Hepatocyte (in vitro differentiated cells): ENCODE measurements at regions not wholly inside any gene's neighbourhood (a gene's known extent, or its start where the extent isn't known, plus 50 kb on each side); places are given as distances from the start of the nearest gene placed in this dataset.

ENCODE experiments used
- DNase-seq: peaks from one replicate; pipeline ENCODE4 v3.0.0-alpha.2; 2016; ENCODE audit warnings: low spot score
- H2AFZ ChIP-seq: fragments of 200-600 bp; sonication (generic); 2 replicates; pipeline ENCODE4 v1.6.0; 2016; ENCODE audit warnings: antibody characterized with exemption, mild to moderate bottlenecking
- H3K27ac ChIP-seq: fragments of 200-600 bp; sonication (generic); 2 replicates; pipeline ENCODE4 v1.5.1; 2016; ENCODE audit warnings: mild to moderate bottlenecking
- H3K27me3 ChIP-seq: fragments of 200-600 bp; sonication (generic); 2 replicates; pipeline ENCODE4 v1.6.1; 2016
- H3K36me3 ChIP-seq: fragments of 200-600 bp; sonication (generic); replicated peaks from 2 replicates; pipeline ENCODE4 v1.5.1; 2016; ENCODE audit warnings: low read depth; ENCODE audit not compliant: insufficient read depth
- H3K4me1 ChIP-seq: fragments of 200-600 bp; sonication (generic); 2 replicates; pipeline ENCODE4 v1.5.1; 2016; ENCODE audit warnings: mild to moderate bottlenecking, moderate library complexity; ENCODE audit not compliant: insufficient read depth
- H3K4me2 ChIP-seq: fragments of 200-600 bp; sonication (generic); 2 replicates; pipeline ENCODE4 v1.6.0; 2016
- H3K4me3 ChIP-seq: fragments of 200-600 bp; sonication (generic); 2 replicates; pipeline ENCODE4 v1.5.1; 2016; ENCODE audit warnings: mild to moderate bottlenecking
- H3K79me2 ChIP-seq: fragments of 200-600 bp; sonication (generic); 2 replicates; pipeline ENCODE4 v1.6.0; 2017; ENCODE audit warnings: mild to moderate bottlenecking
- H3K9me2 ChIP-seq: fragments of 200-600 bp; sonication (generic); replicated peaks from 2 replicates; pipeline ENCODE4 v1.6.0; 2017; ENCODE audit warnings: mild to moderate bottlenecking; ENCODE audit not compliant: insufficient read depth
- H3K9me3 ChIP-seq: fragments of 200-600 bp; sonication (generic); 2 replicates; pipeline ENCODE4 v1.5.1; 2016; ENCODE audit warnings: low read depth, mild to moderate bottlenecking
- H4K20me1 ChIP-seq: fragments of 200-600 bp; sonication (generic); 2 replicates; pipeline ENCODE4 v1.6.0; 2016; ENCODE audit warnings: mild to moderate bottlenecking; ENCODE audit not compliant: insufficient read depth, poor library complexity, severe bottlenecking
- CTCF ChIP-seq: fragments of 200-600 bp; sonication (generic); IDR thresholded peaks from 2 replicates; pipeline ENCODE4 v1.5.1; 2016; ENCODE audit warnings: antibody characterized with exemption, mild to moderate bottlenecking; ENCODE audit not compliant: poor library complexity
- EZH2 ChIP-seq: fragments of 200-600 bp; sonication (generic); IDR thresholded peaks from 2 replicates; pipeline ENCODE4 v1.6.1; 2016; ENCODE audit warnings: antibody characterized with exemption, mild to moderate bottlenecking, borderline replicate concordance
- EZH2phosphoT487 ChIP-seq: fragments of 200-600 bp; sonication (generic); IDR thresholded peaks from one replicate; pipeline ENCODE4 v1.6.1; 2018; ENCODE audit warnings: antibody characterized with exemption, mild to moderate bottlenecking, low read depth, moderate library complexity; ENCODE audit not compliant: unreplicated experiment, severe bottlenecking
- WGBS: methylation state at CpG from one replicate; pipeline ENCODE4 v1.1.6; 2016; ENCODE audit warnings: low lambda C conversion rate; ENCODE audit errors: missing lambda C conversion rate; 5-methylcytosine and 5-hydroxymethylcytosine counted together

GRCh38 chr7:25885057-25885576 is 266.9 kb upstream of the NFE2L3 start:
- peaks cover 24% of the 10 kb centered on the region for H3K27me3 ChIP-seq

GRCh38 chr7:25886387-25887240 is 265.4 kb upstream of the NFE2L3 start:
- no peaks in the 10 kb centered on the region for H3K4me1 ChIP-seq
- H3K27ac ChIP-seq = no peak overlapping the region
- no peaks in the 10 kb centered on the region for H3K36me3 ChIP-seq
- H3K27me3 ChIP-seq = peaks cover 20% of the 10 kb centered on the region
- no peaks in the 10 kb centered on the region for H3K79me2 ChIP-seq
- whole genome bisulfite sequencing = 88% methylated on average over 6 of the region's 6 CpGs
- H3K9me2 ChIP-seq = no peaks in the 10 kb centered on the region
- no peak overlapping the region for H3K4me2 ChIP-seq
- H3K9me3 ChIP-seq = no peaks in the 10 kb centered on the region
- TF ChIP-seq CTCF (no peak), EZH2phosphoT487 (no peak), EZH2 (no peak)
- DNase-seq = no peak
- H4K20me1 ChIP-seq = no peaks in the 10 kb centered on the region
- no peak overlapping the region for H2AFZ ChIP-seq
- no peak overlapping the region for H3K4me3 ChIP-seq

More at GRCh38 chr7:25885057-25885576, 266.9 kb upstream of the NFE2L3 start:
- H3K4me3 ChIP-seq = no peak overlapping the region
- no peaks in the 10 kb centered on the region for H3K9me2 ChIP-seq
- 79% methylated on average over 7 of the region's 7 CpGs for WGBS
- H2AFZ ChIP-seq = no peak overlapping the region
- H3K9me3 ChIP-seq = no peaks in the 10 kb centered on the region
- no peak overlapping the region for H3K27ac ChIP-seq
- no peak for DNase-seq
- no peaks in the 10 kb centered on the region for H4K20me1 ChIP-seq
- no peaks in the 10 kb centered on the region for H3K36me3 ChIP-seq
- H3K79me2 ChIP-seq = no peaks in the 10 kb centered on the region
- H3K4me1 ChIP-seq = no peaks in the 10 kb centered on the region
- H3K4me2 ChIP-seq = no peak overlapping the region
- TF ChIP-seq CTCF (no peak), EZH2phosphoT487 (no peak), EZH2 (no peak)

GRCh38 chr7:25887266-25887665 is 264.7 kb upstream of the NFE2L3 start:
- WGBS = 95% methylated on average over 3 of the region's 3 CpGs

More at GRCh38 chr7:25887266-25887665, 264.7 kb upstream of the NFE2L3 start:
- no peak for TF ChIP-seq EZH2phosphoT487
- TF ChIP-seq CTCF = no peak
- TF ChIP-seq EZH2 = no peak
- Histone ChIP-seq H3K4me2 (no peak overlapping the region), H3K4me3 (no peak overlapping the region), H3K27ac (no peak overlapping the region), H3K79me2 (no peaks in the 10 kb centered on the region), H3K9me2 (no peaks in the 10 kb centered on the region), H3K4me1 (no peaks in the 10 kb centered on the region), H3K27me3 (peaks cover 20% of the 10 kb centered on the region), H4K20me1 (no peaks in the 10 kb centered on the region), H3K36me3 (no peaks in the 10 kb centered on the region), H3K9me3 (no peaks in the 10 kb centered on the region), H2AFZ (no peak overlapping the region)
- no peak for DNase-seq
